ENCODE measurements at regions not wholly inside any gene's neighbourhood (a gene's known extent, or its start where the extent isn't known, plus 50 kb on each side); places are given as distances from the start of the nearest gene placed in this dataset.

- CTCF ChIA-PET, result no interaction called here
- no peak for TF ChIP-seq ZNF423 (tag by site-specific recombination; IDR thresholded peaks at IDR 0.05)
Observed at GRCh38 chr22:47225931-47226633, 463.6 kb downstream of the TBC1D22A start.

GRCh38 chr22:47225080-47225930 lies 462.9 kb downstream of the TBC1D22A start:
- TF ChIP-seq ZNF658 (tag by site-specific recombination; IDR thresholded peaks at IDR 0.05), result no peak
- no peak for TF ChIP-seq ZNF423 (tag by site-specific recombination; IDR thresholded peaks at IDR 0.05)
- TF ChIP-seq ZNF157 (tag by site-specific recombination; IDR thresholded peaks at IDR 0.05), result no peak
- no peak for TF ChIP-seq ZNF530 (tag by site-specific recombination; IDR thresholded peaks at IDR 0.05; ENCODE audit: low read depth)
- TF ChIP-seq, protein P1, sequence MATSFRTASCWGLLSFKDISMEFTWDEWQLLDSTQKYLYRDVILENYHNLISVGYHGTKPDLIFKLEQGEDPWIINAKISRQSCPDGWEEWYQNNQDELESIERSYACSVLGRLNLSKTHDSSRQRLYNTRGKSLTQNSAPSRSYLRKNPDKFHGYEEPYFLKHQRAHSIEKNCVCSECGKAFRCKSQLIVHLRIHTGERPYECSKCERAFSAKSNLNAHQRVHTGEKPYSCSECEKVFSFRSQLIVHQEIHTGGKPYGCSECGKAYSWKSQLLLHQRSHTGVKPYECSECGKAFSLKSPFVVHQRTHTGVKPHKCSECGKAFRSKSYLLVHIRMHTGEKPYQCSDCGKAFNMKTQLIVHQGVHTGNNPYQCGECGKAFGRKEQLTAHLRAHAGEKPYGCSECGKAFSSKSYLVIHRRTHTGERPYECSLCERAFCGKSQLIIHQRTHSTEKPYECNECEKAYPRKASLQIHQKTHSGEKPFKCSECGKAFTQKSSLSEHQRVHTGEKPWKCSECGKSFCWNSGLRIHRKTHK (tag by site-specific recombination; IDR thresholded peaks at IDR 0.05), result no peak
- no peak for TF ChIP-seq ZBTB8A (tag by site-specific recombination; IDR thresholded peaks at IDR 0.05)
- TF ChIP-seq ZNF2 (tag by site-specific recombination; IDR thresholded peaks at IDR 0.05), result no peak
- POLR2A ChIA-PET, result interaction anchor here (0.5 kb wide), 1 partner anchor 35 kb away, joined by 3 read pairs; no protein-coding TSS in a partner anchor
- Histone ChIP-seq H3K27ac (ENCODE audit: extremely low read depth, low read depth, low read length) (no peak overlapping the region), H3K4me1 (ENCODE audit: control insufficient read depth, insufficient read depth, low read length) (peaks cover 8% of the 10 kb centered on the region; the same call in 1 of the 2 replicates), H3K36me3 (ENCODE audit: control insufficient read depth in 2 of 2, insufficient read depth in 1 of 2, low read length in 2 of 2) (no peaks in the 10 kb centered on the region), H3K4me3 (ENCODE audit: low read depth, low read length) (no peak overlapping the region), H3K9me3 (ENCODE audit: control insufficient read depth, insufficient read depth, low read depth, low read length) (no peaks in the 10 kb centered on the region)
- CTCF ChIA-PET, result no interaction called here

More at GRCh38 chr22:47225931-47226633, 463.6 kb downstream of the TBC1D22A start:
- Histone ChIP-seq H3K27ac (ENCODE audit: extremely low read depth, low read depth, low read length) (no peak overlapping the region), H3K4me3 (ENCODE audit: low read depth, low read length) (no peak overlapping the region), H3K4me1 (ENCODE audit: control insufficient read depth, insufficient read depth, low read length) (peaks cover 8% of the 10 kb centered on the region; the same call in 1 of the 2 replicates), H3K9me3 (ENCODE audit: control insufficient read depth, insufficient read depth, low read depth, low read length) (no peaks in the 10 kb centered on the region), H3K36me3 (ENCODE audit: control insufficient read depth in 2 of 2, insufficient read depth in 1 of 2, low read length in 2 of 2) (no peaks in the 10 kb centered on the region)
- POLR2A ChIA-PET, result no interaction called here
